Karpas-422 (cell line): ENCODE measurements at regions not wholly inside any gene's neighbourhood (a gene's known extent, or its start where the extent isn't known, plus 50 kb on each side); places are given as distances from the start of the nearest gene placed in this dataset.
A peak's percentile ranks its signal among the peaks of the same experiment; 100 is the strongest.

Source experiments
- DNase-seq: peaks from one replicate; pipeline ENCODE4 v3.0.0-alpha.2; 2015
- H2AFZ ChIP-seq: fragments of 200-600 bp; sonication (generic); 2 replicates; pipeline ENCODE4 v1.6.1; 2014; ENCODE audit warnings: antibody characterized with exemption, low read length, mixed read lengths
- H3K27ac ChIP-seq: fragments of 200-600 bp; sonication (generic); 2 replicates; pipeline ENCODE4 v1.5.1; 2014; ENCODE audit warnings: mild to moderate bottlenecking, low read length, moderate library complexity
- H3K27me3 ChIP-seq: fragments of 200-600 bp; sonication (generic); 2 replicates; pipeline ENCODE4 v1.6.1; 2014; ENCODE audit warnings: low read length, mixed read lengths
- H3K36me3 ChIP-seq: fragments of 200-600 bp; sonication (generic); 2 replicates; pipeline ENCODE4 v1.6.1; 2014; ENCODE audit warnings: low read length, mixed read lengths; ENCODE audit not compliant: insufficient read depth
- H3K4me1 ChIP-seq: fragments of 200-600 bp; sonication (generic); 2 replicates; pipeline ENCODE4 v1.6.1; 2014; ENCODE audit warnings: mild to moderate bottlenecking, low read length, mixed read lengths
- H3K4me2 ChIP-seq: fragments of 200-600 bp; sonication (generic); 2 replicates; pipeline ENCODE4 v1.6.1; 2014; ENCODE audit warnings: low read length, low read depth, mild to moderate bottlenecking; ENCODE audit not compliant: poor library complexity, severe bottlenecking
- H3K4me3 ChIP-seq: fragments of 200-600 bp; sonication (generic); 2 replicates; pipeline ENCODE4 v1.5.1; 2014; ENCODE audit warnings: mild to moderate bottlenecking, antibody characterized with exemption, low read length, mixed read lengths
- H3K79me2 ChIP-seq: fragments of 200-600 bp; sonication (generic); 2 replicates; pipeline ENCODE4 v1.6.1; 2014; ENCODE audit warnings: mild to moderate bottlenecking, low read length, mixed read lengths
- H3K9ac ChIP-seq: fragments of 200-600 bp; sonication (generic); 2 replicates; pipeline ENCODE4 v1.6.0; 2014; ENCODE audit warnings: low read length
- H3K9me2 ChIP-seq: fragments of 200-600 bp; sonication (generic), shearing (Covaris generic); replicated peaks from 2 replicates; pipeline ENCODE4 v1.6.0; 2014; ENCODE audit warnings: mild to moderate bottlenecking, low read length, moderate library complexity; ENCODE audit not compliant: insufficient read depth
- H3K9me3 ChIP-seq: fragments of 300-700, 200-600 bp; sonication (generic); 2 replicates; pipeline ENCODE4 v1.6.1; 2014; ENCODE audit warnings: low read length, mixed read lengths
- H4K20me1 ChIP-seq: fragments of 200-600 bp; sonication (generic); 2 replicates; pipeline ENCODE4 v1.6.1; 2014; ENCODE audit warnings: mild to moderate bottlenecking, antibody characterized with exemption, low read length, low read depth; ENCODE audit not compliant: insufficient read depth

DNA sequence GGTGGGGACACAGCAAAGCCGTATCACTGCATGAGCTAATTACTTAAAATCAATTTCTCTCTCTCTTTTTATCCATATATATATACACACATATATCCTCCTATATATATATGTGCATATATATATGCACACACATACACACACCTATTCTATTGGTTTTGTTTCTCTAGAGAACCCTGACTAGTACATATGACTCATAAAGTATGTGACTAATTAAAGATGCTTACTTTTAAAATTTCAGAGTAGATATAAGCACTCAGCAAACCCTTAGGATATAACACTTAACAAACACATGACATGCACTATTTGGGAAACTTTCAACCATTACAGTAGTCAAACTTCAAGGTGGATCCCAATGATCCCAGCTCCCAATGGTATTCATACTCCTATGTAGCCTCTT is 732.6 kb downstream of the ROBO2 start:
- no peak overlapping the region for H3K4me2 ChIP-seq
- H3K27me3 ChIP-seq, result no peaks in the 10 kb centered on the region

DNA sequence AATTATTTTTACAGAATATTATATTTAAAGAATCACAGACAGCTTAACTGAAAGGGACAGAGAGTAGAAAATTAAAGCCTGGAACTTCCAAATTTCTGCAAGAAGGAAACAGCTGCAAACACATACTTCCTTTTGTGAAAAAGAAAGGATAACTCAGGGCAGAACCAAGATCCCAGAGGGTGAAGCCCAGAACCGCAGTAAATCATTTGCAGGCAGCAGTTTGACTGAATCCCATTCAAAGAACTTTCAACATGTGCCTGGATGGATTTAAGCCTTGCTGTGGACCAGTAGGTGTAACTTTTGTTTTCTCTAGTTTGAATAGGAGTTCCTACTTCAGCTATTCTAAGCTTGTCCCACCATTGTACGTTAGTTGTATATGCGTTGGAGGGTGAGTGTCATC is 733.2 kb downstream of the ROBO2 start:
- Histone ChIP-seq H3K4me3 (no peak overlapping the region), H3K9me3 (peaks cover 7% of the 10 kb centered on the region; the same call in 1 of the 2 replicates), H2AFZ (peak overlapping the region; percentile 54), H3K9me2 (no peaks in the 10 kb centered on the region), H3K9ac (no peak overlapping the region), H3K27me3 (no peaks in the 10 kb centered on the region), H3K4me2 (no peak overlapping the region), H3K79me2 (no peaks in the 10 kb centered on the region), H3K27ac (no peak overlapping the region), H4K20me1 (no peaks in the 10 kb centered on the region), H3K4me1 (no peaks in the 10 kb centered on the region), H3K36me3 (0 out of 2 replicates have a peak, but pooled peaks cover 4% of the 10 kb centered on the region)
- no peak for DNase-seq

More for the DNA sequence above, 732.6 kb downstream of the ROBO2 start:
- Histone ChIP-seq H3K9me2 (no peaks in the 10 kb centered on the region), H3K79me2 (no peaks in the 10 kb centered on the region), H3K36me3 (0 out of 2 replicates have a peak, but pooled peaks cover 4% of the 10 kb centered on the region), H2AFZ (no peak overlapping the region), H3K9ac (no peak overlapping the region), H3K9me3 (peaks cover 7% of the 10 kb centered on the region; the same call in 1 of the 2 replicates), H3K4me1 (no peaks in the 10 kb centered on the region), H3K4me3 (no peak overlapping the region), H3K27ac (no peak overlapping the region), H4K20me1 (no peaks in the 10 kb centered on the region)
- DNase-seq, result no peak

DNA sequence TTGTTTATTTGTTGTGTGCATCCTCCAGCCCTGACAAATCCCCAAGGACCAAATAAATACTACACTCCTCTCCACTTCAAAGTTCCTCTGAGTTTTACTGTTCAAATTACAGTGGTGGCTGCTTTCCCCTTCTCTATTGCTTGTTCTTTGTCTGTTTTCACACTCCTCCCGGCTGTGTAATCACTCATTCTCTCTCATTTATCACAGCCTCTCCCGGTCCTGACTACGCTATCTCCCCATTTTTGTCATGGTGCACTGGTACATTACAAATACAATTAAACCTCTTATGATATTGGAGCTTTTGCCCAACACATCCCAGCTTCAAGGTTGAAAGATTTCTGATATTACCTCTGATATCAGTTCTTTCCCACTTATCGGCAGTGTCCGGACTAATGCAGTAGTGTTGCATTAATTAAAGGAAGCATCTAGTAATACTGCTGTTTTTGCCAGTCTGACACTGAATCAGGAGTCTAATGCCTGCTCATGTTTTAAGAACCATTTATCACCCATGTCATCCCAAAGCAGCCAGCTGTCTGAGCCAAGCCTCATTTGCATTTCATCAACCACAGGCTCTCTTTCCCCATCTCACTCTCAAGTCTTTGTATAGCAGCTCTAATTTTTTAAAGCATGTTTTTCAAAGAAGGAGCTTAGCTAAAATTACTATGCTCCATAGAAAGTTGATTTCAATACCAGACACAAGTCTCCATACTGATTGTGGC is 740.5 kb downstream of the ROBO2 start:
- Histone ChIP-seq H4K20me1 (no peaks in the 10 kb centered on the region), H3K9ac (peak overlapping the region; percentile 27; the same call in 1 of the 2 replicates), H3K9me3 (peaks cover 4% of the 10 kb centered on the region; the same call in 1 of the 2 replicates), H3K4me1 (peaks cover 34% of the 10 kb centered on the region), H3K27ac (peak overlapping the region; percentile 73), H2AFZ (peak overlapping the region; percentile 75; the same call in 1 of the 2 replicates), H3K9me2 (no peaks in the 10 kb centered on the region), H3K4me3 (0 out of 2 replicates have a peak overlapping the region, but pooled peaks have one; percentile 3), H3K4me2 (peak overlapping the region; percentile 56), H3K79me2 (no peaks in the 10 kb centered on the region), H3K36me3 (0 out of 2 replicates have a peak, but pooled peaks cover 2% of the 10 kb centered on the region), H3K27me3 (no peaks in the 10 kb centered on the region)
- peak; percentile 86 for DNase-seq

DNA sequence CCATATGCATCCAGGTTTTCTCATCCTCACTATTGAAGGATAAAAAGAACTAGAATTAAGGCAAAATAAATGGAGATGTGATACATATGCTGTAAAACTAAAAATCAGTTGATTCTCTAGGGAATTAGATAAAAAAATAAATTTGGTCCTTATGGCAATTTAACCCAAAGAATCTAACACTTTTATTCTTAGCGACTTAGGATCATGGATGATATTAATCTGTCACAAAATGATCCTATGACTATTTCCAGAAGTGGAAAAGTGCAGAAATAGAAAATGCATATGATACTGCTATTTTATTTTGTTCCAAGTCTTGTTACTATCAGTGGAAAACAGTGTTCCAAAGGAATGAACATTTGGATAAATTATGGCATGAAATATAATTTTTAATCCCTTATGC is 746.3 kb downstream of the ROBO2 start:
- Histone ChIP-seq H3K9me2 (no peaks in the 10 kb centered on the region), H3K9me3 (no peaks in the 10 kb centered on the region), H3K9ac (no peak overlapping the region)

DNA sequence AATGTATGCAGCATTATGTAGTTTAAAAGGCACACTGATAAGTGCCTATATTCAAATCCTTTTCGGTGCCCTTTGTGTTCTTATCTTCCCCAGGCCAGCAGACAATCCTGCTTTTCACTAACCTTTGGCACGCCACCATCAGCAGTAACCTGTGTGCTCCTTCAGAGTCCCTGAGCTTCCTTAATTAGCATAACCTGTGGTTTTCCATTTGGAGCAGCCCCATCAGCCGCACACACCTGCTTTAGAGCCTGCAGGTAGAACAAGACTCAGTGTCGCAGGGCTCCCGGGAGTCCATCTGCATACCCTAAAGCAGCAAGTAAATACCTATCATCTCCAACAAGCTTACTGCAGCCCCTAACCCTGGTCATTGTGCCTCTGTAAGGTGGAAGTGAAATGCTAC is 755.1 kb downstream of the ROBO2 start:
- Histone ChIP-seq H3K9me2 (no peaks in the 10 kb centered on the region), H3K4me2 (no peak overlapping the region), H2AFZ (peak overlapping the region; percentile 52; the same call in 1 of the 2 replicates), H3K9me3 (no peaks in the 10 kb centered on the region), H4K20me1 (no peaks in the 10 kb centered on the region), H3K27ac (no peak overlapping the region), H3K79me2 (no peaks in the 10 kb centered on the region), H3K9ac (no peak overlapping the region), H3K4me1 (peaks cover 38% of the 10 kb centered on the region), H3K36me3 (no peaks in the 10 kb centered on the region), H3K27me3 (no peaks in the 10 kb centered on the region), H3K4me3 (no peak overlapping the region)
- DNase-seq, result no peak

More for the DNA sequence above, 746.3 kb downstream of the ROBO2 start:
- Histone ChIP-seq H3K27ac (no peak overlapping the region), H3K4me3 (no peak overlapping the region), H2AFZ (no peak overlapping the region), H3K79me2 (no peaks in the 10 kb centered on the region), H3K27me3 (no peaks in the 10 kb centered on the region), H3K4me2 (no peak overlapping the region), H3K36me3 (no peaks in the 10 kb centered on the region), H3K4me1 (peaks cover 17% of the 10 kb centered on the region), H4K20me1 (no peaks in the 10 kb centered on the region)
- no peak for DNase-seq

DNA sequence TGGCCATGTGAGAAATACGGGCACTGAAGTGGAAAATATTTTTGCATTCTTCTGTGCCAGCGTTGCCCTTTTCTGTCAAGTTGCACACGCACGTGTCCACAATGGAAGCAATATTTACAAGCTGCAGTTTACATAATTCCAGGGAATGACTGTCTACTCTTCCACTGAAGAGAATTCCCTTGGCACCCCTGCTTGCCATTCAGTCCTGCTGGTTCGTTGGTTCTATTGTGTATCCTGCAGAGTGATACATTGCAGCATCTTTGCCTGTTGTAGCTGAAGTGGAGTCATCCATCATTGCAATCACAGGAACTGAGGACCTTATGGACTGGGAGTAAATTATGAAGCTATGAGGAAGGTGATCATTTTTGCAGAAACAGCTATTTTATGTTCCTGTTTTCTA is 759.4 kb downstream of the ROBO2 start:
- H3K4me3 ChIP-seq, result no peak overlapping the region; the same call in 1 of the 2 replicates
- no peak overlapping the region for H3K27ac ChIP-seq
- no peaks in the 10 kb centered on the region for H3K9me3 ChIP-seq
- H3K27me3 ChIP-seq, result no peaks in the 10 kb centered on the region
- DNase-seq, result peak; percentile 74
- peak overlapping the region; percentile 80 for H2AFZ ChIP-seq
- no peaks in the 10 kb centered on the region for H3K36me3 ChIP-seq
- H3K9me2 ChIP-seq, result no peaks in the 10 kb centered on the region
- H3K79me2 ChIP-seq, result no peaks in the 10 kb centered on the region
- H3K4me1 ChIP-seq, result peaks cover 40% of the 10 kb centered on the region
- no peaks in the 10 kb centered on the region for H4K20me1 ChIP-seq
- no peak overlapping the region for H3K9ac ChIP-seq
- peak overlapping the region; percentile 25 for H3K4me2 ChIP-seq

DNA sequence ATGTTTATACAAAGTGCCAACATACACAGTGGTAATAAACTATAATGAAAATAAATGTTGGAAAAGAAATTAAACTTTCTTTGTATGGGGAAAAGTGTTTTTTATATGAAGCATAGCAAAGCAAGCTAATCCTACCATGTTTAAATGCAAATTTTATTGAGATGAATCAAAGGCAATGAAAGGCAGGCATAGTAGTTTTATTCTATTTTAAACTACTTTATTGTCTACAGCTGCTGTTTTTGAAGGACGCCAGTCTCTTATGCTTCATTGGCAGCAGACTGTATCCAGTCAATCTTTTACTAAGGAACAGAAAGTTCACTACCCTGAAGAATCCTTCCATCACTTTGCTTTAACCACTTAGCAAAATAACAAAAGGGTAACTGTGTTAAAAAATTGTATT is 761.0 kb downstream of the ROBO2 start:
- Histone ChIP-seq H2AFZ (peak overlapping the region; percentile 17; the same call in 1 of the 2 replicates), H3K27ac (no peak overlapping the region), H3K9ac (no peak overlapping the region), H3K79me2 (no peaks in the 10 kb centered on the region), H3K27me3 (no peaks in the 10 kb centered on the region), H3K36me3 (no peaks in the 10 kb centered on the region), H3K4me1 (peaks cover 34% of the 10 kb centered on the region), H3K4me3 (no peak overlapping the region), H3K9me2 (no peaks in the 10 kb centered on the region), H3K4me2 (no peak overlapping the region), H4K20me1 (no peaks in the 10 kb centered on the region), H3K9me3 (no peaks in the 10 kb centered on the region)
- no peak for DNase-seq

DNA sequence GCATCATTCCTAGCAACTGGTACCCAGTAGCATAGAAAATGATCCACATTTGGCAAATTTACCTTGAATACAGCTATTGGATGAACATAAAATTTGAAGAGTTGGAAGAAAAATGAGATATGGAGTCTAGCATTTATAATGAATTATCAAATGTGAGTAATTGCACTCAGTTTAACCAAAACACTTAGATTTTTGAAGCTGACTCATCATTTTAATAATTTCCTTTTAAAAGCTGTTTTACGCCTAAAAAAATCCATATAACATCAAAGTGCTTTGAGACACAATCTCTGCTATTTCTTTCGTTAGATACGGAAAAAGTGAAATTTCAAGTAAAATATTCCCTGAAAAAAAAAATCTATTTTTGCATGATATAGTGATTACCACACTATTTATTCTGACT is 767.4 kb downstream of the ROBO2 start:
- no peaks in the 10 kb centered on the region for H3K36me3 ChIP-seq
- no peaks in the 10 kb centered on the region for H4K20me1 ChIP-seq
- no peak overlapping the region for H3K4me2 ChIP-seq
- H3K27me3 ChIP-seq, result no peaks in the 10 kb centered on the region
- no peak overlapping the region for H3K9ac ChIP-seq
- H3K79me2 ChIP-seq, result no peaks in the 10 kb centered on the region
- no peak overlapping the region for H3K27ac ChIP-seq
- no peak overlapping the region for H3K4me3 ChIP-seq
- H2AFZ ChIP-seq, result no peak overlapping the region
- no peaks in the 10 kb centered on the region for H3K9me2 ChIP-seq
- 0 out of 2 replicates have a peak, but pooled peaks cover 2% of the 10 kb centered on the region for H3K4me1 ChIP-seq
- H3K9me3 ChIP-seq, result no peaks in the 10 kb centered on the region
- DNase-seq, result no peak
